Stimulated activated effector memory CD8-positive, alpha-beta T cell treated with anti-CD3 and anti-CD28 coated beads, Interleukin-12 subunit alpha, Interleukin-12 subunit beta, amount 100 ng/mL, for 72 hours (primary cell): ENCODE measurements at regions not wholly inside any gene's neighbourhood (a gene's known extent, or its start where the extent isn't known, plus 50 kb on each side); places are given as distances from the start of the nearest gene placed in this dataset.

Source experiments
- ATAC-seq: fragments of 150-1000 bp; cut with Tn5 transposase; 2 replicates; pipeline ENCODE4 v1.10.0; 2021
- DNase-seq, 2 donors: peaks; one replicate each; pipeline ENCODE4 v3.0.0; 2021 to 2022; ENCODE audit warnings: low spot score in 2 of 2
- H3K27ac Mint-ChIP-seq: one replicate; pipeline ENCODE4 v1.8.0; 2022; ENCODE audit warnings: mild to moderate bottlenecking, mixed read lengths
- H3K36me3 Mint-ChIP-seq: one replicate; pipeline ENCODE4 v1.8.0; 2022; ENCODE audit warnings: mild to moderate bottlenecking, mixed read lengths
- H3K4me1 Mint-ChIP-seq: one replicate; pipeline ENCODE4 v1.8.0; 2022; ENCODE audit warnings: mixed read lengths
- H3K4me3 Mint-ChIP-seq: one replicate; pipeline ENCODE4 v1.8.0; 2022; ENCODE audit warnings: mild to moderate bottlenecking, mixed read lengths
- H3K9me3 Mint-ChIP-seq: one replicate; pipeline ENCODE4 v1.8.0; 2022; ENCODE audit warnings: mixed read lengths

- no peaks in the 10 kb centered on the region for H3K9me3 Mint-ChIP-seq
- H3K27ac Mint-ChIP-seq = no peak overlapping the region
- no peak for ATAC-seq
- no peak for DNase-seq
- H3K36me3 Mint-ChIP-seq = peaks cover 13% of the 10 kb centered on the region
- no peak overlapping the region for H3K4me3 Mint-ChIP-seq
- peaks cover 15% of the 10 kb centered on the region for H3K4me1 Mint-ChIP-seq
Observed at GRCh38 chr20:53876956-53877355, 193.4 kb downstream of the BCAS1 start.

- DNase-seq = no peak
- no peak for ATAC-seq
- H3K9me3 Mint-ChIP-seq = no peaks in the 10 kb centered on the region
- no peak overlapping the region for H3K4me3 Mint-ChIP-seq
- H3K36me3 Mint-ChIP-seq = peaks cover 13% of the 10 kb centered on the region
- H3K4me1 Mint-ChIP-seq = peaks cover 20% of the 10 kb centered on the region
- H3K27ac Mint-ChIP-seq = no peak overlapping the region
Observed at GRCh38 chr20:53876470-53876869, 193.9 kb downstream of the BCAS1 start.

GRCh38 chr20:53875452-53875851 lies 194.9 kb downstream of the BCAS1 start:
- H3K27ac Mint-ChIP-seq = no peak overlapping the region
- H3K9me3 Mint-ChIP-seq = no peaks in the 10 kb centered on the region
- no peak overlapping the region for H3K4me3 Mint-ChIP-seq
- DNase-seq (no peak), ATAC-seq (no peak)
- peaks cover 13% of the 10 kb centered on the region for H3K36me3 Mint-ChIP-seq
- peaks cover 24% of the 10 kb centered on the region for H3K4me1 Mint-ChIP-seq

- H3K36me3 Mint-ChIP-seq = peaks cover 13% of the 10 kb centered on the region
- peaks cover 26% of the 10 kb centered on the region for H3K4me1 Mint-ChIP-seq
- no peak for ATAC-seq
- no peaks in the 10 kb centered on the region for H3K9me3 Mint-ChIP-seq
- no peak for DNase-seq
- H3K27ac Mint-ChIP-seq = no peak overlapping the region
- no peak overlapping the region for H3K4me3 Mint-ChIP-seq
Observed at GRCh38 chr20:53874706-53875105, 195.7 kb downstream of the BCAS1 start.

- Mint-ChIP-seq H3K4me1 (peaks cover 31% of the 10 kb centered on the region), H3K27ac (no peak overlapping the region), H3K4me3 (no peak overlapping the region), H3K36me3 (peaks cover 13% of the 10 kb centered on the region), H3K9me3 (no peaks in the 10 kb centered on the region)
- ATAC-seq (no peak), DNase-seq (no peak)
Observed at GRCh38 chr20:53874104-53874503, 196.3 kb downstream of the BCAS1 start.

- Mint-ChIP-seq H3K27ac (peak overlapping the region; percentile 80), H3K4me3 (peak overlapping the region; percentile 73), H3K4me1 (peaks cover 32% of the 10 kb centered on the region), H3K36me3 (peaks cover 13% of the 10 kb centered on the region), H3K9me3 (no peaks in the 10 kb centered on the region)
- ATAC-seq (no peak), DNase-seq (no peak)
Observed at GRCh38 chr20:53873230-53873604, 197.2 kb downstream of the BCAS1 start.

- no peak for DNase-seq
- H3K36me3 Mint-ChIP-seq = peaks cover 13% of the 10 kb centered on the region
- peak overlapping the region; percentile 73 for H3K4me3 Mint-ChIP-seq
- no peaks in the 10 kb centered on the region for H3K9me3 Mint-ChIP-seq
- peak overlapping the region; percentile 80 for H3K27ac Mint-ChIP-seq
- H3K4me1 Mint-ChIP-seq = peaks cover 37% of the 10 kb centered on the region
- peak; percentile 61 for ATAC-seq
Observed at GRCh38 chr20:53872561-53873229, 197.7 kb downstream of the BCAS1 start.

GRCh38 chr20:53872081-53872541 lies 198.3 kb downstream of the BCAS1 start:
- ATAC-seq (no peak), DNase-seq (no peak)
- peaks cover 43% of the 10 kb centered on the region for H3K4me1 Mint-ChIP-seq
- H3K27ac Mint-ChIP-seq = peak overlapping the region; percentile 80
- peak overlapping the region; percentile 73 for H3K4me3 Mint-ChIP-seq
- H3K36me3 Mint-ChIP-seq = peaks cover 13% of the 10 kb centered on the region
- no peaks in the 10 kb centered on the region for H3K9me3 Mint-ChIP-seq

GRCh38 chr20:53871541-53871940 lies 198.9 kb downstream of the BCAS1 start:
- Mint-ChIP-seq H3K4me3 (peak overlapping the region; percentile 73), H3K36me3 (peaks cover 13% of the 10 kb centered on the region), H3K9me3 (no peaks in the 10 kb centered on the region), H3K27ac (peak overlapping the region; percentile 80), H3K4me1 (peaks cover 49% of the 10 kb centered on the region)
- ATAC-seq (no peak), DNase-seq (no peak)

- Mint-ChIP-seq H3K4me1 (peaks cover 57% of the 10 kb centered on the region), H3K4me3 (no peak overlapping the region), H3K36me3 (peaks cover 13% of the 10 kb centered on the region), H3K9me3 (no peaks in the 10 kb centered on the region), H3K27ac (no peak overlapping the region)
- no peak for DNase-seq
- no peak for ATAC-seq
Observed at GRCh38 chr20:53870426-53871315, 199.7 kb downstream of the BCAS1 start.

GRCh38 chr20:53869466-53870258 lies 200.7 kb downstream of the BCAS1 start:
- Mint-ChIP-seq H3K4me3 (peak overlapping the region; percentile 34), H3K36me3 (peaks cover 13% of the 10 kb centered on the region), H3K27ac (peak overlapping the region; percentile 11), H3K4me1 (peaks cover 57% of the 10 kb centered on the region), H3K9me3 (no peaks in the 10 kb centered on the region)
- peak; percentile 90 for ATAC-seq
- peak; percentile 39 to 81 for DNase-seq

GRCh38 chr20:53867741-53868351 lies 202.5 kb downstream of the BCAS1 start:
- ATAC-seq = no peak
- Mint-ChIP-seq H3K27ac (peak overlapping the region; percentile 69), H3K4me3 (peak overlapping the region; percentile 51), H3K36me3 (peaks cover 8% of the 10 kb centered on the region), H3K4me1 (peaks cover 52% of the 10 kb centered on the region), H3K9me3 (no peaks in the 10 kb centered on the region)
- DNase-seq = no peak

- Mint-ChIP-seq H3K9me3 (no peaks in the 10 kb centered on the region), H3K4me3 (peak overlapping the region; percentile 51), H3K27ac (peak overlapping the region; percentile 69), H3K36me3 (no peaks in the 10 kb centered on the region), H3K4me1 (peaks cover 48% of the 10 kb centered on the region)
- DNase-seq (no peak), ATAC-seq (no peak)
Observed at GRCh38 chr20:53866794-53867740, 203.3 kb downstream of the BCAS1 start.
